Psoas muscle (tissue), 7 donors: ENCODE measurements at regions not wholly inside any gene's neighbourhood (a gene's known extent, or its start where the extent isn't known, plus 50 kb on each side); places are given as distances from the start of the nearest gene placed in this dataset.
A peak's percentile ranks its signal among the peaks of the same experiment; 100 is the strongest.

ENCODE experiments used
- ATAC-seq, 4 donors: fragments of 200-7000 bp; cut with Tn5 transposase; one replicate each; pipeline ENCODE4 v1.9.1; 2020; ENCODE audit warnings: moderate library complexity in 3 of 4, mild to moderate bottlenecking in 2 of 4
- DNase-seq, 2 donors: peaks; one replicate each; pipeline ENCODE4 v3.0.0-alpha.2; 2020
- H3K27ac ChIP-seq: fragments of 200-600 bp; one replicate; pipeline ENCODE4 v1.8.0; 2022
- H3K27me3 ChIP-seq, 3 donors: fragments of 200-600 bp in 1 of 3; one replicate each; pipeline versions ENCODE4 v1.6.1 to v1.8.0; 2013 to 2022; ENCODE audit warnings: low read length in 2 of 3, mild to moderate bottlenecking in 2 of 3, moderate library complexity in 1 of 3; ENCODE audit not compliant: insufficient read depth in 3 of 3
- H3K36me3 ChIP-seq, 2 donors: fragments of 200-600 bp in 1 of 2; one replicate each; pipeline versions ENCODE4 v1.6.1 to v1.8.0; 2013 to 2022; ENCODE audit warnings: low read depth in 1 of 2, mild to moderate bottlenecking in 1 of 2, moderate library complexity in 1 of 2; ENCODE audit not compliant: insufficient read depth in 1 of 2
- H3K4me1 ChIP-seq: fragments of 200-600 bp; one replicate; pipeline ENCODE4 v1.8.0; 2022
- H3K4me3 ChIP-seq: fragments of 200-600 bp; one replicate; pipeline ENCODE4 v1.8.0; 2022; ENCODE audit warnings: mild to moderate bottlenecking
- H3K9me3 ChIP-seq: fragments of 200-600 bp; one replicate; pipeline ENCODE4 v1.8.0; 2022
- CTCF ChIP-seq: fragments of 200-600 bp; IDR thresholded peaks from one replicate; pipeline ENCODE4 v1.8.0; 2022; ENCODE audit warnings: antibody characterized with exemption
- WGBS, 3 donors: extraction: QIAGEN DNeasy Blood & Tissue Kit; methylation state at CpG; one replicate each; pipeline versions ENCODE4 v1.1.6 to v1.1.7; 2013; 5-methylcytosine and 5-hydroxymethylcytosine counted together
- intact Hi-C, 2 donors: fragments of 100-400 bp; cut with DNase I; formaldehyde crosslinking; loops; one replicate each; pipeline versions ENCODE4 v1.11.0 to v1.14.2; 2022
- donor health status: healthy with polysubstance abuse.
- donor health status: DM: no; HTN: no; CAD: no; lungs with moderate emphysema.
- donor health status: Bipolar disorder and iron deficiency.
- donor health status: healthy.
- donor health status: DM: yes; HTN: yes; CAD: no.
- donor health status: DM: no; HTN: no; CAD: no.
- donor health status: DM: yes; HTN: yes; CAD: no.

- TF ChIP-seq CTCF: no peak
- 10 to 13% (median 13%) methylated on average over 8 of the region's 8 CpGs for WGBS, 3 donors
- Histone ChIP-seq H3K4me3 (no peak overlapping the region), H3K27ac (peak overlapping the region; percentile 44), H3K27me3 (no peaks in the 10 kb centered on the region), H3K36me3 (no peaks in the 10 kb centered on the region), H3K9me3 (no peaks in the 10 kb centered on the region), H3K4me1 (no peaks in the 10 kb centered on the region)
- peak; percentile 24 to 51 for DNase-seq
- peak in 3 of 4 donors; percentile 30 to 67 (median 65) for ATAC-seq
- intact Hi-C loops: no loop called here
These were observed 193.0 kb upstream of the CELF2 start for GRCh38 chr10:10824591-10825148.

GRCh38 chr10:10826125-10826524 lies 191.5 kb upstream of the CELF2 start:
- TF ChIP-seq CTCF: no peak
- 89 to 97% (median 91%) methylated on average over 1 of the region's 1 CpG for WGBS, 3 donors
- Histone ChIP-seq H3K27ac (no peak overlapping the region), H3K4me1 (no peaks in the 10 kb centered on the region), H3K9me3 (no peaks in the 10 kb centered on the region), H3K4me3 (no peak overlapping the region), H3K36me3 (no peaks in the 10 kb centered on the region), H3K27me3 (no peaks in the 10 kb centered on the region)
- no peak for DNase-seq
- no peak for ATAC-seq
- intact Hi-C loops: no loop called here

- Histone ChIP-seq H3K27me3 (no peaks in the 10 kb centered on the region), H3K9me3 (no peaks in the 10 kb centered on the region), H3K27ac (no peak overlapping the region), H3K4me3 (no peak overlapping the region), H3K36me3 (no peaks in the 10 kb centered on the region), H3K4me1 (no peaks in the 10 kb centered on the region)
- ATAC-seq (no peak), DNase-seq (no peak)
- no peak for TF ChIP-seq CTCF
- intact Hi-C loops: no loop called here
These were observed 189.0 kb upstream of the CELF2 start for GRCh38 chr10:10828623-10829022.

GRCh38 chr10:10829576-10829975 lies 188.1 kb upstream of the CELF2 start:
- intact Hi-C loops: no loop called here
- no peak overlapping the region for H3K27ac ChIP-seq
- no peaks in the 10 kb centered on the region for H3K27me3 ChIP-seq
- TF ChIP-seq CTCF: no peak
- no peaks in the 10 kb centered on the region for H3K9me3 ChIP-seq
- no peak for DNase-seq
- H3K36me3 ChIP-seq: no peaks in the 10 kb centered on the region
- WGBS, 3 donors: 72 to 78% (median 76%) methylated on average over 2 of the region's 2 CpGs
- H3K4me1 ChIP-seq: no peaks in the 10 kb centered on the region
- ATAC-seq: no peak
- no peak overlapping the region for H3K4me3 ChIP-seq

- TF ChIP-seq CTCF: no peak
- DNase-seq (no peak), ATAC-seq (peak; percentile 15 to 74 (median 63))
- Histone ChIP-seq H3K9me3 (no peaks in the 10 kb centered on the region), H3K27me3 (no peaks in the 10 kb centered on the region), H3K36me3 (no peaks in the 10 kb centered on the region), H3K4me1 (no peaks in the 10 kb centered on the region), H3K4me3 (no peak overlapping the region), H3K27ac (peak overlapping the region; percentile 48)
- intact Hi-C loops: no loop called here
- WGBS, 3 donors: 18 to 38% (median 23%) methylated on average over 6 of the region's 6 CpGs
These were observed 187.2 kb upstream of the CELF2 start for GRCh38 chr10:10830293-10830986.
